GM21528 (cell line): ENCODE measurements at regions not wholly inside any gene's neighbourhood (a gene's known extent, or its start where the extent isn't known, plus 50 kb on each side); places are given as distances from the start of the nearest gene placed in this dataset.

Source experiments
- ATAC-seq: cut with Tn5 transposase; IDR thresholded peaks from one replicate; pipeline ENCODE4 v1.9.1; 2021; ENCODE audit warnings: mild to moderate bottlenecking, moderate library complexity; ENCODE audit not compliant: unreplicated experiment, low FRiP score

- no peak for ATAC-seq
Measured at GRCh38 chr2:19846567-19846966, 55.2 kb downstream of the TTC32 start.

GRCh38 chr2:19846030-19846429 lies 55.8 kb downstream of the TTC32 start:
- no peak for ATAC-seq

GRCh38 chr2:19845323-19845920 lies 56.4 kb downstream of the TTC32 start:
- ATAC-seq = no peak

GRCh38 chr2:19844750-19845149 lies 57.0 kb downstream of the TTC32 start:
- ATAC-seq = no peak

GRCh38 chr2:19843992-19844515 lies 57.7 kb downstream of the TTC32 start:
- no peak for ATAC-seq

- no peak for ATAC-seq
Measured at GRCh38 chr2:19841918-19842693, 59.7 kb downstream of the TTC32 start.

- no peak for ATAC-seq
Measured at GRCh38 chr2:19839438-19839837, 62.3 kb downstream of the TTC32 start.

GRCh38 chr2:19838616-19839015 lies 63.2 kb downstream of the TTC32 start:
- no peak for ATAC-seq

GRCh38 chr2:19837235-19837766 lies 64.5 kb downstream of the TTC32 start:
- ATAC-seq = no peak

GRCh38 chr2:19835781-19836281 lies 66.0 kb downstream of the TTC32 start:
- no peak for ATAC-seq

GRCh38 chr2:19833978-19834377 lies 67.8 kb downstream of the TTC32 start:
- no peak for ATAC-seq

GRCh38 chr2:19829672-19830071 lies 72.1 kb downstream of the TTC32 start:
- no peak for ATAC-seq

GRCh38 chr2:19826874-19827273 lies 74.9 kb downstream of the TTC32 start:
- no peak for ATAC-seq

GRCh38 chr2:19823507-19823906 lies 78.3 kb downstream of the TTC32 start:
- no peak for ATAC-seq

GRCh38 chr2:19819097-19820065 lies 82.4 kb downstream of the TTC32 start:
- ATAC-seq = no peak

- ATAC-seq = no peak
Measured at GRCh38 chr2:19818543-19818942, 83.2 kb downstream of the TTC32 start.

GRCh38 chr2:19818039-19818438 lies 83.7 kb downstream of the TTC32 start:
- ATAC-seq = no peak

GRCh38 chr2:19815746-19816145 lies 86.0 kb downstream of the TTC32 start:
- ATAC-seq = no peak

- ATAC-seq = no peak
Measured at GRCh38 chr2:19812166-19812565, 89.6 kb downstream of the TTC32 start.

- ATAC-seq = no peak
Measured at GRCh38 chr2:19811186-19811585, 90.6 kb downstream of the TTC32 start.
